Suprapubic skin (tissue), 4 donors: ENCODE measurements at regions not wholly inside any gene's neighbourhood (a gene's known extent, or its start where the extent isn't known, plus 50 kb on each side); places are given as distances from the start of the nearest gene placed in this dataset.

Experiments
- DNase-seq, 2 donors: peaks; one replicate each; pipeline ENCODE4 v3.0.0-alpha.2; 2019; ENCODE audit warnings: low spot score in 2 of 2
- H3K27ac ChIP-seq: fragments of 200-600 bp; sonication (generic); one replicate; pipeline ENCODE4 v1.5.1; 2019
- H3K27me3 ChIP-seq: fragments of 200-600 bp; sonication (generic); one replicate; pipeline ENCODE4 v1.5.1; 2019
- H3K36me3 ChIP-seq: fragments of 200-600 bp; sonication (generic); one replicate; pipeline ENCODE4 v1.5.1; 2019
- H3K4me1 ChIP-seq: fragments of 200-600 bp; sonication (generic); one replicate; pipeline ENCODE4 v1.5.1; 2019
- H3K4me3 ChIP-seq: fragments of 200-600 bp; sonication (generic); one replicate; pipeline ENCODE4 v1.5.1; 2019; ENCODE audit warnings: mild to moderate bottlenecking
- H3K9me3 ChIP-seq: fragments of 200-600 bp; sonication (generic); one replicate; pipeline ENCODE4 v1.5.1; 2019
- EP300 ChIP-seq: sonication (generic); formaldehyde crosslinking; IDR thresholded peaks from one replicate; pipeline ENCODE4 v1.6.1; 2017; ENCODE audit warnings: antibody characterized with exemption
- POLR2A ChIP-seq, 2 donors: fragments of 450-650 bp; IDR thresholded peaks; one replicate each; pipeline ENCODE4 v1.6.1; 2017; ENCODE audit warnings: antibody characterized with exemption in 2 of 2, mild to moderate bottlenecking in 2 of 2, moderate library complexity in 2 of 2
- POLR2AphosphoS5 ChIP-seq, 3 donors: sonication (generic); formaldehyde crosslinking; IDR thresholded peaks; one replicate each; pipeline ENCODE4 v1.6.1; 2017; ENCODE audit warnings: antibody characterized with exemption in 3 of 3
- WGBS: methylation state at CpG from one replicate; pipeline ENCODE4 v1.1.5; 2018; 5-methylcytosine and 5-hydroxymethylcytosine counted together
- TF ChIP-seq, protein P1 (sequence below), 2 donors: fragments of 200-600 bp in 1 of 2; fragments of 450-650 bp in 1 of 2; sonication (generic) in 1 of 2; IDR thresholded peaks; one replicate each; pipeline ENCODE4 v1.5.1; 2016 to 2019; ENCODE audit warnings: antibody characterized with exemption in 2 of 2, mild to moderate bottlenecking in 1 of 2, moderate library complexity in 1 of 2

DNA sequence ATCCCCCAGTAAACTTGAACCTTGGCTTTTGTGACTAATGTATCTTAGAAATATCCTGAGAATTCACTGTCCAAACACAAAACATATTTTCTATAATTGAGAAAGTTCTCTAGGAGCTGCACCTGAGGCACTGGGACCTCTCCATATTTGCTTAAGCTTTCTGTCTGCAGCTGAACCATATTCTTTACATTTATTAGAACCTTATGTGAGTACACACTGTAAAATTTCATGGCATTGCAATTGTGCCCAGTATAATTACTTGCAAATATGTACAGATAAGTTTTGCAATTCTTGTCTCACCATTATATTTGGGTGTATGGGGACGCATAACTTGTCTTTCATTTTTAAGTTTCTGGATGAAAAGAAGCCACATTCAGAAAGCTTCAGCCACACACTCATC is 280.7 kb upstream of the KLHL1 start:
- no peak overlapping the region for H3K4me3 ChIP-seq
- WGBS: 85% methylated on average over 1 of the region's 1 CpG

DNA sequence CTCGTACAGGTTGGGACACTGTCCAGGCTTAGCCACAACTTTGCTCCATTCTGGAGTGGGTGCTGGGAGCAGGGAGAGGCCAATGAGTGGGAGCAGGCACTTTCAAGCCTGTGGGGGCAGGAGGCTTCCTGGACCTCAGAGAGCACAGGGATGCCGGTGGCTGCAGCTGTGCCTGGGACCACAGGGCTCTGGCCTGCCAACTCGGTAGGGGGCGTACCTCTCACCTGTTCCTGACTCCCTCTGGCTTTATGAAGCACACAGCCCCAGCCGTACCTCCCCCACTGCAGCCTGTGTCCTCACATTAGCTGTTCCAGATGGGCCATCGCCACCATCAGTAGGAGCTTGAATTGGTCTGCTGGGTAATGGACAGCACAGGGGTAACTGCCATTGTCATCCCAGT is 278.7 kb upstream of the KLHL1 start:
- Histone ChIP-seq H3K36me3 (no peaks in the 10 kb centered on the region), H3K9me3 (no peaks in the 10 kb centered on the region), H3K27ac (no peak overlapping the region), H3K4me3 (no peak overlapping the region), H3K4me1 (no peaks in the 10 kb centered on the region), H3K27me3 (no peaks in the 10 kb centered on the region)
- DNase-seq: no peak
- TF ChIP-seq, protein P1, sequence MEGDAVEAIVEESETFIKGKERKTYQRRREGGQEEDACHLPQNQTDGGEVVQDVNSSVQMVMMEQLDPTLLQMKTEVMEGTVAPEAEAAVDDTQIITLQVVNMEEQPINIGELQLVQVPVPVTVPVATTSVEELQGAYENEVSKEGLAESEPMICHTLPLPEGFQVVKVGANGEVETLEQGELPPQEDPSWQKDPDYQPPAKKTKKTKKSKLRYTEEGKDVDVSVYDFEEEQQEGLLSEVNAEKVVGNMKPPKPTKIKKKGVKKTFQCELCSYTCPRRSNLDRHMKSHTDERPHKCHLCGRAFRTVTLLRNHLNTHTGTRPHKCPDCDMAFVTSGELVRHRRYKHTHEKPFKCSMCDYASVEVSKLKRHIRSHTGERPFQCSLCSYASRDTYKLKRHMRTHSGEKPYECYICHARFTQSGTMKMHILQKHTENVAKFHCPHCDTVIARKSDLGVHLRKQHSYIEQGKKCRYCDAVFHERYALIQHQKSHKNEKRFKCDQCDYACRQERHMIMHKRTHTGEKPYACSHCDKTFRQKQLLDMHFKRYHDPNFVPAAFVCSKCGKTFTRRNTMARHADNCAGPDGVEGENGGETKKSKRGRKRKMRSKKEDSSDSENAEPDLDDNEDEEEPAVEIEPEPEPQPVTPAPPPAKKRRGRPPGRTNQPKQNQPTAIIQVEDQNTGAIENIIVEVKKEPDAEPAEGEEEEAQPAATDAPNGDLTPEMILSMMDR (IDR thresholded peaks at IDR 0.05): no peak
- no peak for TF ChIP-seq POLR2AphosphoS5 (IDR thresholded peaks at IDR 0.05)
- TF ChIP-seq POLR2A (IDR thresholded peaks at IDR 0.05): no peak
- no peak for TF ChIP-seq EP300
- WGBS: 95% methylated on average over 2 of the region's 6 CpGs

More for the DNA sequence above, 280.7 kb upstream of the KLHL1 start:
- Histone ChIP-seq H3K36me3 (no peaks in the 10 kb centered on the region), H3K4me1 (no peaks in the 10 kb centered on the region), H3K27ac (no peak overlapping the region), H3K27me3 (no peaks in the 10 kb centered on the region), H3K9me3 (no peaks in the 10 kb centered on the region)
- DNase-seq: no peak
- TF ChIP-seq POLR2A (IDR thresholded peaks at IDR 0.05): no peak
- TF ChIP-seq, protein P1 (IDR thresholded peaks at IDR 0.05): no peak
- no peak for TF ChIP-seq EP300
- no peak for TF ChIP-seq POLR2AphosphoS5 (IDR thresholded peaks at IDR 0.05)

DNA sequence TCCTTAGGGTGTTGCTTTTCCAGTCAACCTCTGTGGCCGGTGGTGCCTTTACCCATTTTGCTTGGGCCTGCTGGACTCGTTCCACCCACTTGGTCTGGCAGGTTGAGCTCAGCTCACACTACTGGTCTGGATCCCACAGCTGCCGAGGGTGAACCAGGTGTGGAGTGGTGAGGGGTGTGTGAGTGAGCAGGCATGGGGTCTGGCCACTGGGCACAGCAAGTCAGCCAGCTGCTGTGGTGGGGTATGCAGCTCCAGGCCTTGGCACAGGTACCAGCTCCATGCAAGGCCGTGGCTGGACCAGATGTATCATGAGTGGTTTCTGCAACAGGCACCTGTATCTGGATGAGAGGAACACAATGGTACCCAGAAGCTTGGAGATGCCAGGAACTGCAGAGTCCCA is 277.6 kb upstream of the KLHL1 start:
- TF ChIP-seq EP300 (no peak), POLR2A (IDR thresholded peaks at IDR 0.05) (no peak), POLR2AphosphoS5 (IDR thresholded peaks at IDR 0.05) (no peak)
- TF ChIP-seq, protein P1 (IDR thresholded peaks at IDR 0.05): no peak
- Histone ChIP-seq H3K9me3 (no peaks in the 10 kb centered on the region), H3K36me3 (no peaks in the 10 kb centered on the region), H3K4me1 (no peaks in the 10 kb centered on the region), H3K4me3 (no peak overlapping the region), H3K27me3 (no peaks in the 10 kb centered on the region), H3K27ac (no peak overlapping the region)
- no peak for DNase-seq
- WGBS: 88% methylated on average over 3 of the region's 4 CpGs

DNA sequence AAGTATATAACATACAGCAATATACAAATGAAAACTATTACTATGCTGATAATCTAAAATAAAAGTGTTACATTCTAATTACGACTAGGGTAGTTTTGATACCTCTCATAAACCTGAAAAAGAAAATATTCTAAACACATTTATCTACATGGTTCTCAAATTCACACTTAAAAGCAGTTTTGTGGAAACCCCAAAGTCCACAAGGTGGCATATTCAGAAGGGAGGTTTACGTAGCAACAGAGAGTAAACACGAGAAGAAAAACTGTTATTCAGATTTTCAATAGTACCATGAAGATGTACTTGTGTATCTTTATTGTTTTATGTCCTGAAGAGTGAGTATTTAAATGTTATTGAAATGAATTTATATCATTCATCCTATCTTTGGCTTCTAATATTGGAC is 275.9 kb upstream of the KLHL1 start:
- TF ChIP-seq, protein P1 (IDR thresholded peaks at IDR 0.05): no peak
- TF ChIP-seq POLR2A (IDR thresholded peaks at IDR 0.05) (no peak), POLR2AphosphoS5 (IDR thresholded peaks at IDR 0.05) (no peak), EP300 (no peak)
- Histone ChIP-seq H3K4me1 (no peaks in the 10 kb centered on the region), H3K27ac (no peak overlapping the region), H3K27me3 (no peaks in the 10 kb centered on the region), H3K4me3 (no peak overlapping the region), H3K36me3 (no peaks in the 10 kb centered on the region), H3K9me3 (no peaks in the 10 kb centered on the region)
- no peak for DNase-seq
- WGBS: 80% methylated on average over 3 of the region's 3 CpGs

- Histone ChIP-seq H3K4me3 (no peak overlapping the region), H3K36me3 (no peaks in the 10 kb centered on the region), H3K27me3 (no peaks in the 10 kb centered on the region), H3K4me1 (no peaks in the 10 kb centered on the region), H3K27ac (no peak overlapping the region), H3K9me3 (no peaks in the 10 kb centered on the region)
- WGBS: 81% methylated on average over 2 of the region's 2 CpGs
- TF ChIP-seq, protein P1 (IDR thresholded peaks at IDR 0.05): no peak
- DNase-seq: no peak
Measured at GRCh38 chr13:70380809-70381208, 272.6 kb upstream of the KLHL1 start.
